ENCODE measurements at regions not wholly inside any gene's neighbourhood (a gene's known extent, or its start where the extent isn't known, plus 50 kb on each side); places are given as distances from the start of the nearest gene placed in this dataset.

DNA sequence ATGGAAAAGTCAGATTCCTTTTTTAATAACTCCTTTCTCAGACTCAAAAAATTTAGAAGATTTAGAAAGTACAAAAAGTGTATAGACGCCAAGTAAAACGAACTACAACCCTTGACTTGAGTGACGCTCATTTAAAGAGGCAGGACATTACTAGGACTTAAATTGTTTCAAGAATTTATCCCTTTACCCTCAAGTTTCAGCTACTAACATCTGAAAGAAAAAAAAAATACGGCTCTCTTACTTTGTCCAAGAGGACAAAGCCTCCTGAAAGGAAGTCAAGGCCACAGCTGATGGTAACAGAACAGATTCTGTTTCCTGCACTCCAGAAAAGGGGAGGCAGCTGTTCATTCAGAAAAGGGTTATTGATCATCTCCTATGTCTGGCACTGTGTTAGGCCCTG is 57.6 kb upstream of the PKDCC start:
- DNase-seq (ENCODE audit: low read depth): no peak

DNA sequence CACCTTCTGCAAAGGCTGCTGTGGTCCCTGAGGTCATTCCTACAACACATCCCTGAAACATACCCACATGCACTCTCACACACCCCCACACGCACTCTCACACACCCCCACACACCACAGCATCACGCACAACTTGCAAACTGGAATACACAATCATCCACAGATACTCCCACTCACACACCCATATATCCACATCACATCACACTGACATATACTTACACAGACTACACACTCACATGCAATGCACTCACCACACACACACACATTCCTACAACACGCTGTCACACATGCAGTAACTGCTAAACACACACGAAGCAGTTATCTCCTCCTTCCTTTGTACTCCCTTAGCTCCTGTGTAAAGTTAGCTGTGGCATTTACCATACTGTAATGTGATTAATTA is 57.1 kb upstream of the PKDCC start:
- DNase-seq (ENCODE audit: low read depth): no peak

DNA sequence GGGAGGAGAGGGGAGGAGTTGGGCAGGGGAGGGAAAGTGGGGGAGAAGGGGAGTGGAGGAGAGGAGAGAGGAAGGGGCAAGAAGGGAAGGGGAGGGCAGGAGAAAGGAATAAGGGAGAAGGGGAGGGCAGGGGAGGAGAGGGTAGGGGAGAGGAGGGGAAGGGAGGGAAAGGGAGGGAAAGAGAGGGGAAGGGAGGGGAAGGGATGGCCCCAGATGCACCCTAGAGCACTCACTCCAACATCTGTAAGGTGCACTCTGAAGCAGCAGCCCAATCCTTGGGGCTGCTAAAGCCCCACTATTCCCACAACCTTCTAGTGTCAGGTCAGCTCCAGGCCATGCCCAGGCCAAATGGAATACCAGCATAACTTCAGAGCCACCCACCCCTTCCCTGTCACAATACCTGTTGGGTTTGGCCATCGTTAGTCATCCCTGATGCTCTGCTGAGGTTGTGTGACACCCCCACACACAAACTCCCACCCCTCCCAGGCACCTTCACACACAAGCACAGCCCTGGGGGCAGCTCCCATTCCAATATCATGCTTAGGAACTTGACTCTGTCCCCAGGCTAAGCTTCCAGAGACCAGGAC is 55.7 kb upstream of the PKDCC start:
- DNase-seq (ENCODE audit: low read depth): no peak

DNA sequence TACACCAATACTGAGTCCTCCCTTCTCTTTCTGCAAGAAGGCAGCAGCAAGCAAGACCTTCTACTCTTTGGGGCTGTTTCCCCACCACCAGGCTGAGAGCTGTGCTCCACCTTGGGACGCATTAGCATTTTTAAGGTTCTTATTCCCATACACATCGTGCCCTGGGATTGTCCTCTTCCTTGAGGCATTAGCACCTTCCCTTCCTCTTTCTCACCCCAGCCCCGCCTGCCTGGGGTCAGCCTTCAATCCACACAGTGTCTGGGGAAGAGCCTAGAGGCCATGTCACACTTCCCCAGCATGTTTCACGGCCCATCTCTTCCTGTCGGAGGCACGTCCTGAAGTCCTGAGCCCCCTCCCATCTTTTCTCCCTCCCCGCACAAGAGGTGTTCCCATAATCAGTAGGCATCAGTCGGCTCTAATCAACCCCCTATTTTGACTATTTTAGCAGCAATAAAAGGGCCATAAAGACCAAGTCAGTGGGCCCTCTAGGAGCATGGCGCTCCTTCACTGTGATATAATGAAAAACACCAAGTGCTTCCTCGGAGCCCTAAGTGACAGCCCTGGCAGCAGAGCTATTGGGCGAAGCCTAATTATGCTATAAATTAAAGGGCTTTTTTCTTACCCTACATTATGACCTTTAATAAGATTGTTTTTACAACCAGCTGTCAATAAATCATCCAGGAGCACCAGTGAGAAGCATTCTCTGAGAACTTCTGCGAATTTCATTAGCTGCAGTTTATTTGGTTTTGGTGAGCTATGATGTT is 55.0 kb upstream of the PKDCC start:
- no peak for DNase-seq (ENCODE audit: low read depth)

DNA sequence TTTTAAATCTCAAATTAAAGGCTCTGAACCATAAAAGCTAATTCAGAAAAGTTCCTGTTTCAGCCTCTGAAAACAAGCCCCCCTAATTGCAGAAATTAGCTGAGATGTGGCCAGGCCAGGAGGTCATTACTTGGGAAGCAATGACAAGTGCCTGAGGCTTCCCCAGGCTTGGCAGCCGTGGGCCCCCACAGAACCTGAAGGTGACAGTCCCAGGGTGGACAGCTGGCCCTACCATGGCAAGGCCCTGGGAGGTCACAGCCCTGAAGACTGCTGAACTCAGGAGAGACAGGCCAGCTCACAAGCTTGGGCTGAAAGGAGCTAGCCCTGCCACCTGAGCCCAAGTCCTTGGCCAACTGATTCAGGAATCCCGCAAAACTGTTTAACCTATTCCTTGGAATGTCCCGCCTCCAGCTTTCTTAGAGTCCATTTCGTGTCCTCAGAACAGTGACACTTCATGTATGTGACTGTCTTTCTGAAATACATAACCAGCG is 54.3 kb upstream of the PKDCC start:
- no peak for DNase-seq (ENCODE audit: low read depth)

DNA sequence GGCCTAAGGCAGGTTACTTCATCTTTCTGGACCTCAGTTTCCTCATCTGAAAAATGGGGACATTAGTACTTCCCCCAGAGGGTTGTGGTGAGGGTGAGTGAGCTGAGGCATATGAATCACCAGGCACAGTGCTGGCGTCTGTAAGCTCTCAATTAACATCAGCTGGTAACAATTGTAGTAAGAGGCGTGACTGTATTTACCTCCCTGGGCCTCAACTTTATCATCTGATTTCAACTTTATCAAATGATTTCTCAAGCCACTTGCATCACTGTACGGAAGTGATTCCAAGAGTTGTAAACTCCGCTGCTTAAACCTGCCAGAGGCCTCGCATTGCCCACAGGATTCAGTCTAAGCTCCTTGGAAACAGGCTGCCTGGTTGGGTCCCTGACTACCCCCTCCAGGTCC is 53.6 kb upstream of the PKDCC start:
- no peak for DNase-seq (ENCODE audit: low read depth)

DNA sequence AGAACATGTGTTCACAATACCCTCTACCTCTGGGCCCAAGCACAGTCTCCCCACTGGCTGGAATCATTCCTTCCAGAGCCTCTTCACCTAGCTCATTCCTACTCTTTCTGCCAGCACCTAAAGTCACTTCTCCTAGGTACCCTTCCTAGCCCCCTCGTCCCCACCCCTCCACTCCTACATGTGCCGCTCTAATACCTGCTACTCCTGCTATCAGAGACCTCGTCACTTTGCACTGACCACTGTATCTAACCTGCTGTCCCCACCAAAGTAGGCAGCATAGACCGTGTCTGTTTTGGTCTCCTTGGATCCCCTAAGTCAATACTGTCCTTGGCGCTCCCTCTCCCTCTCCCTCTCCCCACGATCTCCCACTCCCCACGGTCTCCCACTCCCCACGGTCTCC is 53.2 kb upstream of the PKDCC start:
- DNase-seq (ENCODE audit: low read depth): no peak

DNA sequence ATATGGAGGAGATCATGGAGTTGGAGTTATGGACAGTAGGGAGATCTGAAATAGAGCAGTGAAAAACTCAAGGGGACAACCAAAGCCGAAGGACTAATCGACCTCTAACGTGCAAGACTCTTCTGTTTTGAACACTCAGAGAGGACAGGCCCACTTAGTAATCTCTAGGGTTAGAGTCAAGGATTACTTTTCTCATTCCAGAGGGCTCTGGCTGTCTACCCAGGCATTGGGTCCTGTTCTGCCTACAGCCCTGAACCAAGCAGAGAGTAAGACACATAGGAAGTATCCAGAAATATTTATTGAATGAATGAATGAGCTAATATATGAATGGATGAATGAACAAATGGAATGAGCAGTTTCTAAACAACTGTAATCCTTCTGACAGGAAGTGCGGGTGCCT is 50.3 kb upstream of the PKDCC start:
- no peak for DNase-seq (ENCODE audit: low read depth)

All from stimulated activated CD8-positive, alpha-beta memory T cell treated with anti-CD3 and anti-CD28 coated beads, Interleukin-12 subunit alpha, Interleukin-12 subunit beta, amount 100 ng/mL, for 1 hour (primary cell).